Activated effector memory CD4-positive, alpha-beta T cell treated with anti-CD3 and anti-CD28 coated beads, Interleukin-2, amount 50 U/mL, for 16 hours (primary cell): ENCODE measurements at regions not wholly inside any gene's neighbourhood (a gene's known extent, or its start where the extent isn't known, plus 50 kb on each side); places are given as distances from the start of the nearest gene placed in this dataset.
A peak's percentile ranks its signal among the peaks of the same experiment; 100 is the strongest.

Experiments used
- DNase-seq: peaks from one replicate; pipeline ENCODE4 v3.0.0-alpha.2; 2020

GRCh38 chr1:110763149-110763548, 88.4 kb upstream of the KCNA3 start:
- no peak for DNase-seq

GRCh38 chr1:110760321-110760720, 85.6 kb upstream of the KCNA3 start:
- no peak for DNase-seq

GRCh38 chr1:110756506-110756905, 81.8 kb upstream of the KCNA3 start:
- DNase-seq, result no peak

- no peak for DNase-seq
Observed at GRCh38 chr1:110752941-110753725, 78.4 kb upstream of the KCNA3 start.

- DNase-seq, result no peak
Observed at GRCh38 chr1:110750562-110750961, 75.8 kb upstream of the KCNA3 start.

- no peak for DNase-seq
Observed at GRCh38 chr1:110749960-110750359, 75.2 kb upstream of the KCNA3 start.

GRCh38 chr1:110746644-110747259, 72.0 kb upstream of the KCNA3 start:
- peak; percentile 81 for DNase-seq

GRCh38 chr1:110743397-110743796, 68.7 kb upstream of the KCNA3 start:
- no peak for DNase-seq

- no peak for DNase-seq
Observed at GRCh38 chr1:110736900-110737605, 62.3 kb upstream of the KCNA3 start.

- no peak for DNase-seq
Observed at GRCh38 chr1:110734133-110734680, 59.5 kb upstream of the KCNA3 start.

- DNase-seq, result no peak
Observed at GRCh38 chr1:110731529-110731928, 56.8 kb upstream of the KCNA3 start.

GRCh38 chr1:110728388-110729001, 53.8 kb upstream of the KCNA3 start:
- DNase-seq, result no peak

GRCh38 chr1:110727246-110727645, 52.5 kb upstream of the KCNA3 start:
- DNase-seq, result no peak

GRCh38 chr1:110726755-110727154, 52.0 kb upstream of the KCNA3 start:
- DNase-seq, result no peak
